HepG2 (cell line): ENCODE measurements at regions not wholly inside any gene's neighbourhood (a gene's known extent, or its start where the extent isn't known, plus 50 kb on each side); places are given as distances from the start of the nearest gene placed in this dataset.
"Not testable (repeated sequence)": the region's sequence is repeated elsewhere in the genome, so short reads cannot be mapped to it uniquely, and the experiment has no call there.

Source experiments
- ATAC-seq: fragments of 200-7000 bp; cut with Tn5 transposase; 3 replicates; pipeline ENCODE4 v1.9.1; 2020; ENCODE audit warnings: mild to moderate bottlenecking, moderate library complexity
- BruUV-seq: library from RNA; stranded (reverse); fragments of 400-500 nt; replicated peaks from 2 replicates; lab custom pipeline; 2021; lab: Mats Ljungman, UMichigan
- CTCF ChIA-PET: fragments of 300-600 bp; formaldehyde crosslinking; extraction: SDS; loops from one replicate; lab custom pipeline; 2021; ENCODE audit warnings: low total read pairs, inconsistent platforms, low intra/inter-chr PET ratio; lab: Yijun Ruan, JAX
- POLR2A ChIA-PET: fragments of 350-600 bp; sonication (Branson Sonifier 250); formaldehyde crosslinking; loops from one replicate; lab custom pipeline; 2020; ENCODE audit warnings: antibody characterized with exemption, inconsistent platforms; lab: Yijun Ruan, JAX
- DNase-seq: peaks from one replicate; pipeline ENCODE4 v3.0.0-alpha.2; 2015; ENCODE audit warnings: low spot score
- FAIRE-seq: peaks from 3 replicates; lab custom pipeline; 2011; peaks lifted over from hg19 to GRCh38; lab: Jason Lieb, UNC
- H2AFZ ChIP-seq: one replicate; pipeline ENCODE4 v1.6.1; 2011; ENCODE audit warnings: low read length, inconsistent platforms
- H3K27ac ChIP-seq: fragments of 300-600 bp; 3 replicates; pipeline ENCODE4 v1.8.0; 2011; ENCODE audit warnings: mixed run types, mild to moderate bottlenecking, mixed read lengths, low read length, inconsistent platforms; ENCODE audit not compliant: insufficient read depth; ENCODE audit errors: extremely low read length
- H3K27me3 ChIP-seq, 2 experiments: fragments of 200-600 bp in 1 of 2; 2 replicates in 1 of 2; 3 replicates in 1 of 2; pipeline versions ENCODE4 v1.6.0 to v1.8.0; 2011; ENCODE audit warnings: low read length in 2 of 2, mild to moderate bottlenecking in 2 of 2, moderate library complexity in 2 of 2, inconsistent platforms in 1 of 2; ENCODE audit not compliant: insufficient read depth in 2 of 2, control insufficient read depth in 1 of 2
- H3K36me3 ChIP-seq, 2 experiments: fragments of 200-600 bp in 1 of 2; replicated peaks in 1 of 2; 2 replicates in 1 of 2; 3 replicates in 1 of 2; pipeline versions ENCODE4 v1.5.1 to v1.8.0; 2011; ENCODE audit warnings: low read length in 2 of 2, inconsistent platforms in 1 of 2; ENCODE audit not compliant: insufficient read depth in 2 of 2, control insufficient read depth in 1 of 2
- H3K4me1 ChIP-seq: 2 replicates; pipeline ENCODE4 v1.5.1; 2012; ENCODE audit warnings: low read length, inconsistent platforms; ENCODE audit not compliant: insufficient read depth
- H3K4me2 ChIP-seq: 2 replicates; pipeline ENCODE4 v1.6.0; 2011; ENCODE audit warnings: low read depth, low read length, inconsistent platforms
- H3K4me3 ChIP-seq, 3 experiments: fragments of 200-600 bp in 1 of 3; sonication (generic), shearing (Covaris generic) in 1 of 3; replicated peaks in 1 of 3; 2 replicates each; pipeline ENCODE4 v1.5.1; 2011 to 2016; ENCODE audit warnings: low read length in 3 of 3, inconsistent platforms in 2 of 3, low read depth in 2 of 3, mild to moderate bottlenecking in 2 of 3, control low read depth in 1 of 3, mixed read lengths in 1 of 3; ENCODE audit not compliant: insufficient read depth in 1 of 3
- H3K79me2 ChIP-seq: one replicate; pipeline ENCODE4 v1.6.1; 2011; ENCODE audit warnings: low read length, inconsistent platforms; ENCODE audit not compliant: insufficient read depth
- H3K9ac ChIP-seq: 2 replicates; pipeline ENCODE4 v1.6.0; 2011; ENCODE audit warnings: mild to moderate bottlenecking, low read depth, low read length, inconsistent platforms; ENCODE audit not compliant: insufficient read depth
- H3K9me3 ChIP-seq: 2 replicates; pipeline ENCODE4 v1.5.1; 2012; ENCODE audit warnings: mild to moderate bottlenecking, low read length
- H4K20me1 ChIP-seq: 2 replicates; pipeline ENCODE4 v1.6.0; 2011; ENCODE audit warnings: inconsistent platforms, mild to moderate bottlenecking, low read length, moderate library complexity; ENCODE audit not compliant: insufficient read depth
- HNF4A ChIP-seq: sonication (generic); formaldehyde crosslinking; IDR thresholded peaks from 2 replicates; pipeline ENCODE4 v1.4.0; 2020; ENCODE audit warnings: missing genetic modification reagents
- WGBS: methylation state at CpG from one replicate; pipeline ENCODE4 v1.1.6; 2017; ENCODE audit warnings: low lambda C conversion rate; 5-methylcytosine and 5-hydroxymethylcytosine counted together
- in situ Hi-C: cut with HindIII; loops from 2 replicates; pipeline ENCODE4 v1.10.0; 2017; ENCODE audit warnings: low pct_unique_long_range_greater_than_20kb; ENCODE audit not compliant: extremely low pct_ligation_motif_present
- intact Hi-C: fragments of 100-400 bp; cut with micrococcal nuclease; formaldehyde crosslinking; loops from one replicate; pipeline ENCODE4 v1.10.0; 2022; ENCODE audit not compliant: unreplicated experiment
- TF ChIP-seq, protein P1 (sequence below): sonication (generic); formaldehyde crosslinking; IDR thresholded peaks from 2 replicates; pipeline ENCODE4 v1.8.1; 2023; ENCODE audit warnings: mild to moderate bottlenecking, inconsistent platforms, moderate library complexity, missing genetic modification reagents, borderline replicate concordance

DNA sequence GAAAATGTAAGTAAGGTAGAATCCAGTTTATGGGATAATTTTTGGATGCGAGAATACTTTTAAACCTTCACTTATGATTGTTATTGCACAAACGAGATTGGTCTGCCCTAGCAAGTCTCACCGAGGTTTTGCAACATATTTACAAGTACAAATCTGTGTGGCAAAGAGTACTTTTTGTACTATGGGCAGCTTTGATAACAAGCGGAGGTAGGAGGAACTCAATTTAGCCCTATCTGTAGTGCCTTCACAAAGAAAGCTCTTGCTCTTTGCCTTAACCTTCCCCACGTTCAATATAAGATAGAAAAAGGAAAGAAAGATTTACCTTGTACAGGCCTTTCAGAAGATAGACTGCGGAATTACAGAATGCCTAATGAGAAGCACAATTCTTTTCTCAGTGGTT is 77.5 kb upstream of the HIVEP1 start:
- Histone ChIP-seq H3K79me2 (no peaks in the 10 kb centered on the region), H3K27me3 (peaks cover 0 to 3% of the 10 kb centered on the region in 2 experiments; a peak in 1 of 5 replicates), H3K9me3 (no peaks in the 10 kb centered on the region), H3K9ac (no peak overlapping the region), H3K36me3 (no peaks in the 10 kb centered on the region), H3K4me3 (no peak overlapping the region), H3K4me2 (no peak overlapping the region), H3K27ac (no peak overlapping the region), H4K20me1 (no peaks in the 10 kb centered on the region), H3K4me1 (no peaks in the 10 kb centered on the region), H2AFZ (no peak overlapping the region)
- BruUV-seq = no TSS peak
- intact Hi-C loops (no loop called here), in situ Hi-C loops (no loop called here)
- WGBS = 11% methylated on average over 6 of the region's 6 CpGs
- POLR2A ChIA-PET = no interaction called here
- TF ChIP-seq, protein P1, sequence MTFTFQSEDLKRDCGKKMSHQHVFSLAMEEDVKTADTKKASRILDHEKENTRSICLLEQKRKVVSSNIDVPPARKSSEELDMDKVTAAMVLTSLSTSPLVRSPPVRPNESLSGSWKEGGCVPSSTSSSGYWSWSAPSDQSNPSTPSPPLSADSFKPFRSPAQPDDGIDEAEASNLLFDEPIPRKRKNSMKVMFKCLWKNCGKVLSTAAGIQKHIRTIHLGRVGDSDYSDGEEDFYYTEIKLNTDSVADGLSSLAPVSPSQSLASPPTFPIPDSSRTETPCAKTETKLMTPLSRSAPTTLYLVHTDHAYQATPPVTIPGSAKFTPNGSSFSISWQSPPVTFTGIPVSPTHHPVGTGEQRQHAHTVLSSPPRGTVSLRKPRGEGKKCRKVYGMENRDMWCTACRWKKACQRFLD (CRISPR knock-in tag) = no peak
- 0 out of 2 replicates have a peak, but pooled peaks have one; percentile 12 for TF ChIP-seq HNF4A (CRISPR knock-in tag)
- peak; percentile 43; the same call in 1 of the 3 replicates for ATAC-seq
- CTCF ChIA-PET = no interaction called here
- FAIRE-seq = no peak
- DNase-seq = no peak

DNA sequence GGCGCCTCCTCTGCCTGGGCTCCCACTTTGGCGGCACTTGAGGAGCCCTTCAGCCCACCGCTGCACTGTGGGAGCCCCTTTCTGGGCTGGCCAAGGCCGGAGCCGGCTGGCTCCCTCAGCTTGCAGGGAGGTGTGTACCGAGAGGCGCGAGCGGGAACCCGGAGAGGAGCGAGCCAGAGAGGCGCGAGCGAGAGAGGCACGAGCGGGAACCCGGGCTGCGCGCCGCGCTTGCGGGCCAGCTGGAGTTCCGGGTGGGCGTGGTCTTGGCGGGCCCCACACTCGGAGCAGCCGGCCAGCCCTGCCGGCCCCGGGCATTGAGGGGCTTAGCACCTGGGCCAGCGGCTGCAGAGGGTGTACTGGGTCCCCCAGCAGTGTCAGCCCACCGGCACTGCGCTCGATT is 79.2 kb upstream of the HIVEP1 start:
- H3K9me3 ChIP-seq, H3K27me3 ChIP-seq, H4K20me1 ChIP-seq, H3K27ac ChIP-seq, ATAC-seq, in situ Hi-C loops, H3K4me3 ChIP-seq, H3K4me1 ChIP-seq, H3K36me3 ChIP-seq, FAIRE-seq, H3K4me2 ChIP-seq, H2AFZ ChIP-seq, BruUV-seq, POLR2A ChIA-PET, CTCF ChIA-PET, H3K9ac ChIP-seq, DNase-seq, intact Hi-C loops, H3K79me2 ChIP-seq: not testable (repeated sequence)
- 85% methylated on average over 25 of the region's 33 CpGs for WGBS
